HL-60 (cell line): ENCODE measurements at regions not wholly inside any gene's neighbourhood (a gene's known extent, or its start where the extent isn't known, plus 50 kb on each side); places are given as distances from the start of the nearest gene placed in this dataset.

Experiments used
- DNase-seq, 2 experiments: peaks; one replicate each; pipeline ENCODE4 v3.0.0-alpha.2; 2010 to 2020; ENCODE audit warnings: low read depth in 1 of 2, low spot score in 1 of 2
- H3K27ac ChIP-seq: fragments of 250-450 bp; sonication (Bioruptor Pico); replicated peaks from 2 replicates; pipeline ENCODE4 v1.5.1; 2020; ENCODE audit warnings: mild to moderate bottlenecking, moderate library complexity
- H3K27me3 ChIP-seq: fragments of 250-450 bp; sonication (Bioruptor Pico); 2 replicates; pipeline ENCODE4 v1.5.1; 2021; ENCODE audit warnings: mild to moderate bottlenecking, moderate library complexity; ENCODE audit not compliant: insufficient read depth, poor library complexity, severe bottlenecking
- H3K4me3 ChIP-seq: replicated peaks from 2 replicates; pipeline ENCODE4 v1.5.1; 2011; ENCODE audit warnings: mild to moderate bottlenecking, control low read depth, low read length; ENCODE audit not compliant: insufficient read depth
- CTCF ChIP-seq: IDR thresholded peaks from one replicate; pipeline ENCODE4 v1.5.1; 2011; ENCODE audit warnings: low read length, control low read depth, inconsistent platforms; ENCODE audit not compliant: insufficient read depth
- GABPA ChIP-seq: IDR thresholded peaks from 2 replicates; pipeline ENCODE4 v1.6.1; 2012; ENCODE audit warnings: low read depth
- POLR2AphosphoS5 ChIP-seq: IDR thresholded peaks from 2 replicates; pipeline ENCODE4 v1.6.1; 2012; ENCODE audit warnings: low read depth
- REST ChIP-seq: IDR thresholded peaks from 2 replicates; pipeline ENCODE4 v1.6.1; 2012; ENCODE audit warnings: low read depth; ENCODE audit not compliant: insufficient replicate concordance
- SPI1 ChIP-seq: IDR thresholded peaks from 2 replicates; pipeline ENCODE4 v1.6.1; 2012; ENCODE audit warnings: low read depth, mild to moderate bottlenecking, borderline replicate concordance

GRCh38 chr7:17144322-17144721, 154.1 kb upstream of the AHR start:
- no peak for TF ChIP-seq POLR2AphosphoS5
- TF ChIP-seq SPI1, result no peak
- no peak for TF ChIP-seq REST
- no peak for TF ChIP-seq GABPA
- TF ChIP-seq CTCF, result no peak
- H3K27me3 ChIP-seq, result no peaks in the 10 kb centered on the region
- DNase-seq, result no peak
- H3K27ac ChIP-seq, result no peak overlapping the region
- no peak overlapping the region for H3K4me3 ChIP-seq

- DNase-seq, result no peak
- no peak overlapping the region for H3K4me3 ChIP-seq
- no peaks in the 10 kb centered on the region for H3K27me3 ChIP-seq
- no peak overlapping the region for H3K27ac ChIP-seq
- no peak for TF ChIP-seq POLR2AphosphoS5
- TF ChIP-seq REST, result no peak
- no peak for TF ChIP-seq CTCF
- TF ChIP-seq SPI1, result no peak
- TF ChIP-seq GABPA, result no peak
Observed at GRCh38 chr7:17146621-17147020, 151.8 kb upstream of the AHR start.

- TF ChIP-seq CTCF, result no peak
- no peak for TF ChIP-seq REST
- no peak overlapping the region for H3K4me3 ChIP-seq
- DNase-seq, result no peak
- H3K27ac ChIP-seq, result no peak overlapping the region
- H3K27me3 ChIP-seq, result no peaks in the 10 kb centered on the region
Observed at GRCh38 chr7:17147409-17147808, 151.0 kb upstream of the AHR start.
